HG02588 (cell line): ENCODE measurements at regions not wholly inside any gene's neighbourhood (a gene's known extent, or its start where the extent isn't known, plus 50 kb on each side); places are given as distances from the start of the nearest gene placed in this dataset.
"Not testable (repeated sequence)": the region's sequence is repeated elsewhere in the genome, so short reads cannot be mapped to it uniquely, and the experiment has no call there.

ENCODE experiments used
- ATAC-seq: cut with Tn5 transposase; IDR thresholded peaks from one replicate; pipeline ENCODE4 v1.9.1; 2021; ENCODE audit warnings: mild to moderate bottlenecking, moderate library complexity; ENCODE audit not compliant: unreplicated experiment

- no peak for ATAC-seq
Observed at GRCh38 chr12:89230376-89231315, 121.7 kb downstream of the DUSP6 start.

GRCh38 chr12:89228491-89228890 lies 123.8 kb downstream of the DUSP6 start:
- ATAC-seq, result no peak

GRCh38 chr12:89227774-89228173 lies 124.5 kb downstream of the DUSP6 start:
- no peak for ATAC-seq

GRCh38 chr12:89225808-89226411 lies 126.4 kb downstream of the DUSP6 start:
- peak; percentile 49 for ATAC-seq

- peak; percentile 54 for ATAC-seq
Observed at GRCh38 chr12:89225401-89225800, 126.9 kb downstream of the DUSP6 start.

- ATAC-seq, result not testable (repeated sequence)
Observed at GRCh38 chr12:89222580-89222979, 129.7 kb downstream of the DUSP6 start.

- no peak for ATAC-seq
Observed at GRCh38 chr12:89217472-89217871, 134.8 kb downstream of the DUSP6 start.

- no peak for ATAC-seq
Observed at GRCh38 chr12:89216211-89216952, 135.9 kb downstream of the DUSP6 start.

GRCh38 chr12:89215196-89215595 lies 137.1 kb downstream of the DUSP6 start:
- ATAC-seq, result no peak

GRCh38 chr12:89213747-89214146 lies 138.6 kb downstream of the DUSP6 start:
- ATAC-seq, result no peak

GRCh38 chr12:89213139-89213538 lies 139.2 kb downstream of the DUSP6 start:
- no peak for ATAC-seq

GRCh38 chr12:89212339-89212771 lies 139.9 kb downstream of the DUSP6 start:
- no peak for ATAC-seq

GRCh38 chr12:89211456-89211855 lies 140.8 kb downstream of the DUSP6 start:
- ATAC-seq, result no peak

GRCh38 chr12:89210277-89210676 lies 142.0 kb downstream of the DUSP6 start:
- ATAC-seq, result peak; percentile 62

- ATAC-seq, result no peak
Observed at GRCh38 chr12:89208661-89209096, 143.6 kb downstream of the DUSP6 start.

GRCh38 chr12:89206390-89206789 lies 145.9 kb downstream of the DUSP6 start:
- ATAC-seq, result no peak

GRCh38 chr12:89205517-89205916 lies 146.8 kb downstream of the DUSP6 start:
- ATAC-seq, result no peak

GRCh38 chr12:89203144-89203543 lies 149.2 kb downstream of the DUSP6 start:
- ATAC-seq, result no peak

- no peak for ATAC-seq
Observed at GRCh38 chr12:89200217-89200616, 152.1 kb downstream of the DUSP6 start.

- ATAC-seq, result no peak
Observed at GRCh38 chr12:89195470-89195869, 156.8 kb downstream of the DUSP6 start.

GRCh38 chr12:89194683-89195082 lies 157.6 kb downstream of the DUSP6 start:
- no peak for ATAC-seq
